T-cell (primary cell): ENCODE measurements at regions not wholly inside any gene's neighbourhood (a gene's known extent, or its start where the extent isn't known, plus 50 kb on each side); places are given as distances from the start of the nearest gene placed in this dataset.

Source experiments
- ATAC-seq, 4 experiments: fragments of 200-7000 bp in 3 of 4; fragments of 150-1000 bp in 1 of 4; cut with Tn5 transposase; replicated peaks in 1 of 4; 1 replicate in 3 of 4; 2 replicates in 1 of 4; pipeline ENCODE4 v1.10.0; 2021; ENCODE audit warnings: moderate library complexity in 3 of 4, mild to moderate bottlenecking in 2 of 4, moderate number of reproducible peaks in 1 of 4
- CTCF ChIA-PET, 2 donors: fragments of 300-600 bp; sonication (Branson Sonifier 250); formaldehyde crosslinking; loops; one replicate each; lab custom pipeline; 2022; ENCODE audit warnings: antibody characterized with exemption in 2 of 2; lab: Charles Lee
- POLR2A ChIA-PET, 2 donors: fragments of 300-600 bp; sonication (Branson Sonifier 250); formaldehyde crosslinking; loops; one replicate each; lab custom pipeline; 2022; ENCODE audit warnings: antibody characterized with exemption in 2 of 2; lab: Charles Lee
- DNase-seq, 35 experiments: peaks; one replicate each; pipeline versions ENCODE4 v3.0.0 to v3.0.0-alpha.2; 2013 to 2023
- H3K27ac ChIP-seq: one replicate; pipeline ENCODE4 v1.5.1; 2013; ENCODE audit warnings: low read length
- H3K27me3 ChIP-seq, 2 experiments: replicated peaks in 1 of 2; 1 replicate in 1 of 2; 2 replicates in 1 of 2; pipeline versions ENCODE4 v1.6.1 to v1.7.0; 2013; ENCODE audit warnings: low read length in 1 of 2, mixed read lengths in 1 of 2; ENCODE audit not compliant: control insufficient read depth in 2 of 2, insufficient read depth in 2 of 2; ENCODE audit errors: extremely low read depth in 1 of 2
- H3K36me3 ChIP-seq, 2 donors: 1 replicate in 1 of 2; 2 replicates in 1 of 2; pipeline versions ENCODE4 v1.6.1 to v1.7.0; 2013; ENCODE audit warnings: low read length in 1 of 2; ENCODE audit not compliant: control insufficient read depth in 2 of 2, insufficient read depth in 1 of 2; ENCODE audit errors: extremely low read depth in 1 of 2
- H3K4me1 ChIP-seq, 2 experiments: 1 replicate in 1 of 2; 2 replicates in 1 of 2; pipeline versions ENCODE4 v1.6.1 to v1.7.0; 2013; ENCODE audit warnings: low read length in 2 of 2, mixed read lengths in 1 of 2; ENCODE audit not compliant: insufficient read depth in 2 of 2, control insufficient read depth in 1 of 2; ENCODE audit errors: extremely low read depth in 1 of 2
- H3K4me3 ChIP-seq, 2 donors: 1 replicate in 1 of 2; 2 replicates in 1 of 2; pipeline versions ENCODE4 v1.5.1 to v1.7.0; 2013; ENCODE audit warnings: mild to moderate bottlenecking in 2 of 2, low read length in 1 of 2, moderate library complexity in 1 of 2; ENCODE audit not compliant: control insufficient read depth in 1 of 2; ENCODE audit errors: extremely low read depth in 1 of 2
- H3K9me3 ChIP-seq: 2 replicates; pipeline ENCODE4 v1.7.0; 2013
- H3K27ac Mint-ChIP-seq, 2 donors: one replicate each; pipeline ENCODE4 v1.8.0; 2020 to 2021; ENCODE audit warnings: mild to moderate bottlenecking in 2 of 2, mixed read lengths in 2 of 2
- H3K27me3 Mint-ChIP-seq, 2 donors: one replicate each; pipeline ENCODE4 v1.8.0; 2021 to 2022; ENCODE audit warnings: mixed read lengths in 2 of 2
- H3K36me3 Mint-ChIP-seq: one replicate; pipeline ENCODE4 v1.8.0; 2021; ENCODE audit warnings: mixed read lengths
- H3K4me1 Mint-ChIP-seq, 3 donors: one replicate each; pipeline ENCODE4 v1.8.0; 2020 to 2022; ENCODE audit warnings: mixed read lengths in 3 of 3, mild to moderate bottlenecking in 1 of 3
- H3K4me3 Mint-ChIP-seq, 3 donors: one replicate each; pipeline ENCODE4 v1.8.0; 2020 to 2022; ENCODE audit warnings: mild to moderate bottlenecking in 3 of 3, mixed read lengths in 3 of 3, moderate library complexity in 3 of 3
- H3K9me3 Mint-ChIP-seq, 3 donors: one replicate each; pipeline ENCODE4 v1.8.0; 2020 to 2022; ENCODE audit warnings: mixed read lengths in 3 of 3
- WGBS: methylation state at CpG from one replicate; pipeline ENCODE4 v1.1.5; 2013; ENCODE audit warnings: missing lambda C conversion rate; ENCODE audit not compliant: insufficient coverage; 5-methylcytosine and 5-hydroxymethylcytosine counted together

- Mint-ChIP-seq H3K27ac (no peak overlapping the region), H3K4me1 (no peaks in the 10 kb centered on the region), H3K4me3 (no peak overlapping the region), H3K27me3 (peaks cover 6 to 15% of the 10 kb centered on the region in 2 donors), H3K36me3 (no peaks in the 10 kb centered on the region), H3K9me3 (no peaks in the 10 kb centered on the region)
- peaks cover 0 to 36% of the 10 kb centered on the region in 2 experiments for H3K27me3 ChIP-seq
- H3K9me3 ChIP-seq = no peaks in the 10 kb centered on the region
- no peaks in the 10 kb centered on the region for H3K4me1 ChIP-seq
- POLR2A ChIA-PET = no interaction called here
- no peaks in the 10 kb centered on the region for H3K36me3 ChIP-seq
- no peak for DNase-seq
- CTCF ChIA-PET = no interaction called here
- no peak for ATAC-seq
- H3K27ac ChIP-seq = no peak overlapping the region
- WGBS = 71% methylated on average over 8 of the region's 14 CpGs
- H3K4me3 ChIP-seq = no peak overlapping the region
These were observed 255.6 kb downstream of the PREX1 start for GRCh38 chr20:48571949-48572847.

GRCh38 chr20:48569679-48570078, 258.1 kb downstream of the PREX1 start:
- H3K27ac ChIP-seq = no peak overlapping the region
- H3K27ac Mint-ChIP-seq = no peak overlapping the region
- H3K27me3 ChIP-seq = peaks cover 0 to 37% of the 10 kb centered on the region in 2 experiments
- no peaks in the 10 kb centered on the region for H3K36me3 Mint-ChIP-seq
- ATAC-seq (no peak), DNase-seq (no peak)
- POLR2A ChIA-PET = no interaction called here
- no peak overlapping the region for H3K4me3 ChIP-seq
- peaks cover 15 to 21% of the 10 kb centered on the region in 2 donors for H3K27me3 Mint-ChIP-seq
- no peaks in the 10 kb centered on the region for H3K9me3 Mint-ChIP-seq
- H3K9me3 ChIP-seq = no peaks in the 10 kb centered on the region
- CTCF ChIA-PET = no interaction called here
- WGBS = 81% methylated on average over 4 of the region's 9 CpGs
- no peaks in the 10 kb centered on the region for H3K4me1 ChIP-seq
- H3K36me3 ChIP-seq = no peaks in the 10 kb centered on the region
- H3K4me3 Mint-ChIP-seq = no peak overlapping the region
- H3K4me1 Mint-ChIP-seq = no peaks in the 10 kb centered on the region

- DNase-seq = no peak
- POLR2A ChIA-PET = interaction anchor here in 1 of 2 donors (0.6 kb wide), 1 partner anchor 502 kb away, joined by 3 read pairs; no protein-coding TSS in a partner anchor
These were observed 259.3 kb downstream of the PREX1 start for GRCh38 chr20:48568520-48568919.

GRCh38 chr20:48567145-48567544, 260.7 kb downstream of the PREX1 start:
- Mint-ChIP-seq H3K36me3 (no peaks in the 10 kb centered on the region), H3K27ac (no peak overlapping the region), H3K9me3 (no peaks in the 10 kb centered on the region), H3K27me3 (peaks cover 15 to 17% of the 10 kb centered on the region in 2 donors), H3K4me1 (no peaks in the 10 kb centered on the region), H3K4me3 (no peak overlapping the region)
- no peak overlapping the region for H3K27ac ChIP-seq
- no peaks in the 10 kb centered on the region for H3K4me1 ChIP-seq
- WGBS = 91% methylated on average over 4 of the region's 5 CpGs
- H3K4me3 ChIP-seq = no peak overlapping the region
- H3K36me3 ChIP-seq = no peaks in the 10 kb centered on the region
- peaks cover 0 to 31% of the 10 kb centered on the region in 2 experiments for H3K27me3 ChIP-seq
- DNase-seq = no peak
- H3K9me3 ChIP-seq = no peaks in the 10 kb centered on the region
- ChIA-PET CTCF (no interaction called here), POLR2A (no interaction called here)
- ATAC-seq = no peak

More at GRCh38 chr20:48568520-48568919, 259.3 kb downstream of the PREX1 start:
- Histone ChIP-seq H3K36me3 (no peaks in the 10 kb centered on the region), H3K27me3 (peaks cover 0 to 34% of the 10 kb centered on the region in 2 experiments), H3K9me3 (no peaks in the 10 kb centered on the region), H3K4me3 (no peak overlapping the region), H3K4me1 (no peaks in the 10 kb centered on the region), H3K27ac (no peak overlapping the region)
- no peak overlapping the region for H3K4me3 Mint-ChIP-seq
- 80% methylated on average over 2 of the region's 5 CpGs for WGBS
- no peak overlapping the region for H3K27ac Mint-ChIP-seq
- no peak for ATAC-seq
- no peaks in the 10 kb centered on the region for H3K36me3 Mint-ChIP-seq
- H3K9me3 Mint-ChIP-seq = no peaks in the 10 kb centered on the region
- CTCF ChIA-PET = no interaction called here
- no peaks in the 10 kb centered on the region for H3K4me1 Mint-ChIP-seq
- peaks cover 15 to 21% of the 10 kb centered on the region in 2 donors for H3K27me3 Mint-ChIP-seq

- H3K27ac Mint-ChIP-seq = no peak overlapping the region
- POLR2A ChIA-PET = no interaction called here
- H3K4me1 Mint-ChIP-seq = no peaks in the 10 kb centered on the region
- H3K4me1 ChIP-seq = no peaks in the 10 kb centered on the region
- no peaks in the 10 kb centered on the region for H3K36me3 Mint-ChIP-seq
- peaks cover 0 to 25% of the 10 kb centered on the region in 2 experiments for H3K27me3 ChIP-seq
- DNase-seq (no peak), ATAC-seq (no peak)
- CTCF ChIA-PET = no interaction called here
- H3K4me3 ChIP-seq = no peak overlapping the region
- no peaks in the 10 kb centered on the region for H3K36me3 ChIP-seq
- H3K27me3 Mint-ChIP-seq = peaks cover 12 to 15% of the 10 kb centered on the region in 2 donors
- H3K27ac ChIP-seq = no peak overlapping the region
- no peaks in the 10 kb centered on the region for H3K9me3 ChIP-seq
- H3K9me3 Mint-ChIP-seq = no peaks in the 10 kb centered on the region
- H3K4me3 Mint-ChIP-seq = no peak overlapping the region
- 84% methylated on average over 5 of the region's 8 CpGs for WGBS
These were observed 262.7 kb downstream of the PREX1 start for GRCh38 chr20:48564982-48565539.

- Histone ChIP-seq H3K27me3 (peaks cover 0 to 21% of the 10 kb centered on the region in 2 experiments), H3K4me3 (no peak overlapping the region), H3K36me3 (no peaks in the 10 kb centered on the region), H3K9me3 (no peaks in the 10 kb centered on the region), H3K27ac (no peak overlapping the region), H3K4me1 (no peaks in the 10 kb centered on the region)
- H3K36me3 Mint-ChIP-seq = no peaks in the 10 kb centered on the region
- H3K4me3 Mint-ChIP-seq = no peak overlapping the region
- ATAC-seq = no peak
- no peak for DNase-seq
- 91% methylated on average over 19 of the region's 21 CpGs for WGBS
- no peak overlapping the region for H3K27ac Mint-ChIP-seq
- ChIA-PET POLR2A (no interaction called here), CTCF (no interaction called here)
- H3K4me1 Mint-ChIP-seq = no peaks in the 10 kb centered on the region
- peaks cover 10 to 21% of the 10 kb centered on the region in 2 donors for H3K27me3 Mint-ChIP-seq
- no peaks in the 10 kb centered on the region for H3K9me3 Mint-ChIP-seq
These were observed 264.5 kb downstream of the PREX1 start for GRCh38 chr20:48563191-48563870.
